Subcutaneous abdominal adipose tissue (tissue), 5 donors: ENCODE measurements at regions not wholly inside any gene's neighbourhood (a gene's known extent, or its start where the extent isn't known, plus 50 kb on each side); places are given as distances from the start of the nearest gene placed in this dataset.

Experiments used
- H3K27ac ChIP-seq: one replicate; pipeline ENCODE4 v1.7.0; 2013; ENCODE audit warnings: low read depth, mild to moderate bottlenecking, inconsistent platforms, low read length, moderate library complexity
- H3K27me3 ChIP-seq, 5 donors: one replicate each; pipeline ENCODE4 v1.7.0; 2013; ENCODE audit warnings: low read length in 5 of 5, inconsistent platforms in 1 of 5; ENCODE audit not compliant: control insufficient read depth in 5 of 5, insufficient read depth in 4 of 5
- H3K36me3 ChIP-seq, 5 donors: one replicate each; pipeline ENCODE4 v1.7.0; 2013; ENCODE audit warnings: low read length in 5 of 5; ENCODE audit not compliant: control insufficient read depth in 5 of 5, insufficient read depth in 5 of 5
- H3K4me1 ChIP-seq, 5 donors: one replicate each; pipeline ENCODE4 v1.7.0; 2013; ENCODE audit warnings: low read length in 5 of 5, mild to moderate bottlenecking in 3 of 5, moderate library complexity in 1 of 5; ENCODE audit not compliant: control insufficient read depth in 5 of 5, insufficient read depth in 5 of 5
- H3K4me3 ChIP-seq, 5 donors: one replicate each; pipeline ENCODE4 v1.7.0; 2013; ENCODE audit warnings: low read length in 5 of 5, low read depth in 1 of 5
- H3K9ac ChIP-seq, 5 donors: one replicate each; pipeline ENCODE4 v1.7.0; 2013; ENCODE audit warnings: low read length in 5 of 5, mild to moderate bottlenecking in 4 of 5, moderate library complexity in 3 of 5
- H3K9me3 ChIP-seq, 5 donors: one replicate each; pipeline ENCODE4 v1.7.0; 2013; ENCODE audit warnings: low read length in 5 of 5; ENCODE audit not compliant: control insufficient read depth in 5 of 5
- donor health status: healthy.
- donor health status: healthy.
- donor health status: healthy.
- donor health status: healthy.
- donor health status: healthy.

DNA sequence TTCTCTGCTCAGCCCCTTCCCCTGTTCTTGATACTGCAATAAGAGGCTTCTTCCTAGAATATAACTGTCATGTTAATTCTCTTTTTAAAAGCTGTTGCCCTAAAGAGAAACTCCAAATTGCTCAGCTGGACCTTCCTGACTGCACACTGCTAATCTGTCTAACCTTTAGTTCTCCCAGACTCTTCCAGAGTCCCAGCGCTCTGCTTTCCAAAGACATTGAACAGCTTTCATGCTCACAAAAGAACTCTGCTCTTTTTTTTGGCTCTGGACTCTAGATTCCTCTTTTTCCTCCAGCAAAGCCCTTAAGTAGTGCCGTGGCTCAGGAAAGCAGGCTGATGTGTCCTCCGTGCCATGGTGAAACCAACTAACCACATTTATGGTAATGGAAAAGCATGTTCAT lies 356.6 kb upstream of the RSPO3 start:
- H3K4me1 ChIP-seq = no peaks in the 10 kb centered on the region
- no peak overlapping the region for H3K27ac ChIP-seq
- H3K9ac ChIP-seq = no peak overlapping the region

DNA sequence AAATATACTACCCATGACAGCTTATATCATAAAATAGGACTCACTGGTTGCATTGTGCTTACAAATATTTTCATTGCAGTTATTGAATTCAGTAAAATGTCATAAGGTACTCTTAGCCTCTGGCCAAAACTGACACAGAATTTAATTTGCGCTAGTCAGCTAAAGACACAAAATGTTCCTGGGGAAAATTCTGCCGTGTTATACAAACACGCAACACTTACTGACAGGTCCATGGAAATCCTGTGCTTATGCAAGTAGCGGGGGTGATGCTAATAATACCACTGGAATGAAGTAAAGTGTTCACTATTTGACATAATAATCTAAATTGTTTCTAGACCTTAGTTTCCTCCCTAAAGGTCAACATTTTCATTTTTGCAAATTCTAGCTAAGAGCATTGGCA lies 354.4 kb upstream of the RSPO3 start:
- no peaks in the 10 kb centered on the region for H3K9me3 ChIP-seq
- H3K4me3 ChIP-seq = no peak overlapping the region
- H3K9ac ChIP-seq = no peak overlapping the region
- no peaks in the 10 kb centered on the region for H3K27me3 ChIP-seq
- H3K36me3 ChIP-seq = no peaks in the 10 kb centered on the region
- no peak overlapping the region for H3K27ac ChIP-seq
- H3K4me1 ChIP-seq = no peaks in the 10 kb centered on the region

More for the DNA sequence above, 356.6 kb upstream of the RSPO3 start:
- H3K27me3 ChIP-seq = no peaks in the 10 kb centered on the region
- H3K9me3 ChIP-seq = no peaks in the 10 kb centered on the region
- no peak overlapping the region for H3K4me3 ChIP-seq
- H3K36me3 ChIP-seq = no peaks in the 10 kb centered on the region

DNA sequence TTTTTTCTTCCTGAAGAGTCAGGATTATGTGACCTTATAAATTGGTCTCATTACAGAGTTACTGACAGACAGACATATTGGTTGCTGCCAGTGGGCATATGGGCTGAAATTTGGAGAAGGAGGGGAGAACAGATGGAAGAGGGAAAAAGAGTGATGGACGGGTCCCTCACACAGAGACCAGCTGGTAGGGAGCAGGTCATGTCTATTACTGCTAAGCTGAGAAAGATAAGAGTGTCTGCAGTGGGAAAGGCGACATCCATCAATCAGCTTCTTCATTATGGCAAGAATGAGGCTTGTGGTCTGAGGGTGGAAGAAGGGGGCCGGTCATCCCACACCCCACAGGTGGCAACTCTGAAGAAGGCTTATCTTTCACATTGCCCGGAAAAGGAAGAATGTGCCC lies 353.8 kb upstream of the RSPO3 start:
- Histone ChIP-seq H3K36me3 (no peaks in the 10 kb centered on the region), H3K9ac (no peak overlapping the region), H3K27ac (no peak overlapping the region), H3K9me3 (no peaks in the 10 kb centered on the region), H3K4me3 (no peak overlapping the region), H3K4me1 (no peaks in the 10 kb centered on the region), H3K27me3 (no peaks in the 10 kb centered on the region)

DNA sequence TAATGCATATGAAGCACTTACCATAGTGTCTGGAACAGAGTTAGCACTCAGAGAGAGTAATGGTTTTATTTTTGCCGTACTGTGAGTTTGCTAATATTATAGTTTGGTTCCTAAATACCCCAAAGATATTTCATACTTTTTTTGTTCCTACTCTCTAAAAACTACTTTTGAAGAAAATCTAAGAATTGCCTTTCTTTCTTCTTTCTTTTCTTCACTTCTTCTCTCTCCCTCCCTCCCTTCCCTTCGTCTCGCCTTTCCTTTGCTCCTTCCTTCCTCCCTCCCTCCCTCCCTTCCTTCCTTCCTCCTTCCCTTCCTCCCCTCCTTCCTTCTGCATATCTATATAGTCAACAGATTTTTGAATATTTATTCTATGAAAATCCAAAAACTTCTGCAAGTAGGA lies 351.7 kb upstream of the RSPO3 start:
- H3K27ac ChIP-seq = no peak overlapping the region
- H3K9me3 ChIP-seq = no peaks in the 10 kb centered on the region
- no peaks in the 10 kb centered on the region for H3K4me1 ChIP-seq

DNA sequence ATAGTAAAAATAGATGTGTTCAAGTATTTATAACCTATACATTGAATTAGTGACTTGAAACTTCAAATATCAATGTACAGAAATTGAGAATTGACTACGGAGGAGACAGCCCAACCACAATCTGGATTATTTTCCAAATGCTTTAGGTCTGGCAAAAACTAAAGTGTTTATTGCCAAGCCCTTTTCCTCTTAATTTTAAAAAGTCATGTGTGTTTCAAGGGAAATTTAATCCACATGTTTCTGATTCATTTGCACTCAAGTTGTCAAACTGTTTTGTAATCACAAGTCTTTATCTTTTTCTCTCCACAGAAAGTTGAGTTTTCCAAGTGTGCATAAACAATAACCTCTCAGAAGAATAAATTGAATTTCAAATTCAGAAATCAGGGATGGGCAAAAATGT lies 350.8 kb upstream of the RSPO3 start:
- Histone ChIP-seq H3K4me3 (no peak overlapping the region), H3K4me1 (no peaks in the 10 kb centered on the region), H3K9ac (no peak overlapping the region)

More for the DNA sequence above, 351.7 kb upstream of the RSPO3 start:
- no peak overlapping the region for H3K9ac ChIP-seq
- H3K27me3 ChIP-seq = no peaks in the 10 kb centered on the region
- H3K4me3 ChIP-seq = no peak overlapping the region
- H3K36me3 ChIP-seq = no peaks in the 10 kb centered on the region

DNA sequence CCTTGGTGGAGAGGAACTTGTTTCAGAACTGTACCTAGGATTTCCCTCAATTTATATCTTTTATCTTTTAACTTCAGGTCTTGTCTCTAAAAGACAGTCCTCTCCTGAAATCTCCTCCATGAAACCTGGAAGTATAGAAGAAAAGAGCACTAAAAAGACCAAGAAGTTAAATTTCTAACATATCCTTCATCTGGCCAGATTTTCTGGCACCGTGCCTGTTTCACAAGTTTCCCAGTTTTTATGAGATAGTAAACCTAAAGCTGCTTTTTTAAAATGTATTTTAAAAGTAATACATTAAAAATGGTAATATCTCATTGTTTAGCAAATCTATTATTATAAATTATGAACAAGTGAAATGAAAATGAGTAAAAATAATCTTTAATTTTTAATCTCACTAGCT lies 348.3 kb upstream of the RSPO3 start:
- H3K9me3 ChIP-seq = no peaks in the 10 kb centered on the region
- H3K9ac ChIP-seq = no peak overlapping the region
- H3K27me3 ChIP-seq = no peaks in the 10 kb centered on the region
- H3K4me3 ChIP-seq = no peak overlapping the region
- no peaks in the 10 kb centered on the region for H3K36me3 ChIP-seq
- no peak overlapping the region for H3K27ac ChIP-seq
- H3K4me1 ChIP-seq = no peaks in the 10 kb centered on the region

More for the DNA sequence above, 350.8 kb upstream of the RSPO3 start:
- H3K9me3 ChIP-seq = no peaks in the 10 kb centered on the region
- no peaks in the 10 kb centered on the region for H3K27me3 ChIP-seq
- no peak overlapping the region for H3K27ac ChIP-seq
- no peaks in the 10 kb centered on the region for H3K36me3 ChIP-seq

DNA sequence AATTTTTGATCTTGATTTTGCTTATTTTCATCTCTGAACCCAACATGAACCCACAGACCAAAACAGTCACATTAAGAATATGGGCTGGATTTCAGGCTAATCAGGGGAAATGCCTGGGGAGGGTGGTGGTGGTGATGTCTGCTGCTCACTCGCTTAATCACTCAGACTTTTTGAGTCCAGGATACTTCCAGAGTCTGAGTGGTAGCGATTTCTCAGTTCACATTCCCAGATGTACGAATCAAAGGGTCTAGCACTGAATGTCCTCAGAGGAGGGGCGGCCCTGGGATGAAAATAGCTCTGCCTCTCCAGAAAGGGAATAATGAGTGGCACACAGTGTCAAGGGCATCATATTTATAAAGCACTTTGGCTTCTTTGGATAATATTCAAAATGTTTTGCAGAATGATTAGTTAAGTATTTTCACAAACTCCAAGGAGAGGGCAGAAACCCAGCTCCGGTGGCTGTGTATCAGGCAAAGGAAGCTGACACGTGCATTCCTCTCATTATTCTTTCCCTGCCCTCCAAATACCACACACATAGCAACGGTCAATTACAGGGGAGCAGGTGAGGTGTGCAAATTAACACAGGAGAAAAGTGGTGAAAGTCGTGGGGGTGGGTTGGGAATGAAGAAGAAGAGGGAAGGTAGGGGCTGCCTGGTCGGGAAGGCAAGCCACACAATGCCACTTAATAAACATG lies 345.2 kb upstream of the RSPO3 start:
- Histone ChIP-seq H3K36me3 (no peaks in the 10 kb centered on the region), H3K9ac (no peak overlapping the region), H3K4me1 (no peaks in the 10 kb centered on the region), H3K27ac (no peak overlapping the region), H3K4me3 (no peak overlapping the region), H3K27me3 (no peaks in the 10 kb centered on the region), H3K9me3 (no peaks in the 10 kb centered on the region)

DNA sequence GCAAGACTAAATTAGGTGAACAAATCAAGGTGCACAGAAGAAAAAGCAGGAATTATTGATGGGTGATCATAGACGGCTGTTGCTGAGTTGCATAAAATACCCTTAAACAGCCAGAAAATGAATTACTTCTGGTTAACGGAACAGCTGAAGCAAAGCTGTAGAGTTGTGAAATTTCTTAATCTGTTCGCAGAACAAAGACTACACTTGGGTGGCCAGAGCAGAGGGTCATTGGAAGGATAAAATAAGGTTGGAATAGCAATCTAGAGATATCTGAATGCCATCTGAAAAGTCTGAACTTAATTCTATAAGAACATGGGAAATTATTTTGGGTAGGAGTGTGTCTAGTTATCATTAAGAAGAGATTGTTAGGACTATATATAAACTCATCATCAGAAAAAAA lies 339.1 kb upstream of the RSPO3 start:
- H3K9ac ChIP-seq = no peak overlapping the region
- no peaks in the 10 kb centered on the region for H3K4me1 ChIP-seq
- no peaks in the 10 kb centered on the region for H3K27me3 ChIP-seq
- no peak overlapping the region for H3K27ac ChIP-seq
- H3K4me3 ChIP-seq = no peak overlapping the region
- no peaks in the 10 kb centered on the region for H3K9me3 ChIP-seq
- H3K36me3 ChIP-seq = no peaks in the 10 kb centered on the region

DNA sequence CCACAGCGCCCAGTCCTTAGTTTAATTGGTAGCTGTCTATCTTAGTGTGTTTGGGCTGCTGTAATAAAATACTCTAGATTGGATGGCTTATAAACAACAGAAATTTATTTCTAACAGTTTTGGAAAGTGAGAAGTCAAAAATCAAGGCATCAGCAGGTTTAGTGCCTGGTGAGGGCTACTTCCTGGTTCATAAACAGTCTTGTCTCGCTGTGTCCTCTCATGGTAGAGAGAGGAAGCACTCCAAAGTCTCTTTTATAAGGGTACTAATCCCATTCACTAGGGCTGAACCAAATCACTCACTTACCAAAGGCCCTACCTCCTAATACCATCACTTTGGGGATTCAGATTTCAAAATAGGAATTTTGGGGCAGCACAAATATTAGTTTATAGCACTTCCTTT lies 336.9 kb upstream of the RSPO3 start:
- no peaks in the 10 kb centered on the region for H3K9me3 ChIP-seq
- no peak overlapping the region for H3K4me3 ChIP-seq
- H3K4me1 ChIP-seq = no peaks in the 10 kb centered on the region
- no peak overlapping the region for H3K9ac ChIP-seq
- no peaks in the 10 kb centered on the region for H3K27me3 ChIP-seq
- no peak overlapping the region for H3K27ac ChIP-seq
- no peaks in the 10 kb centered on the region for H3K36me3 ChIP-seq

DNA sequence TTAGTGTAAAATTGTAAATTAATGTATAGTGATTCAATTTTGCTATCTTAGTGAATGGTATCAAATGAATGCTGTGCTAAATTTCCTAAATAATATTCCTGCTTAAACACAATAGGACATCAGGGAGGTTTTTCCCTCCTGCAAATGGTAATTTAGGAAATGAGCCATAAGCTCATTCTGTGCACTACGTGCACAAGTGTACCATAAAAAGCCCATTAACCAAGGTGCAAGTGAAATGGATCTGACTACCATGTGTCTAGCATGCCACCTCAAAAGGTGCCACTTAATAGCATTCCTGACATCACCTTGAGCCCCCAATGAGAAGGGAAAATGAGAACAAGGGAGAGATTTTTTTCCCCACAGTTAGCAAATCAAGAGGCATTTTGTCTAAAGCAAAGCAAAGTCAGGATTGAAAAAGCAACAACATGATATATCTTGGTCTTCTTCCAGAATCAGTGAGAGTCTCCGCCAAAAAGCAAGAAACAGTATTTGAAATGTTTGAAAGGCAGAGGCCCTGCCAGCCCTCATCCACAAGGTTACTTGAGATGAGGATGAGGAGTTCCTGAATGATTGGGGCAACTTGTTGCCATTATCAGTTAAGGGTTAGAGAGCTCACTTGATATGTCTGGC lies 334.2 kb upstream of the RSPO3 start:
- Histone ChIP-seq H3K4me1 (no peaks in the 10 kb centered on the region), H3K36me3 (no peaks in the 10 kb centered on the region), H3K4me3 (no peak overlapping the region), H3K27me3 (no peaks in the 10 kb centered on the region), H3K27ac (no peak overlapping the region), H3K9ac (no peak overlapping the region), H3K9me3 (no peaks in the 10 kb centered on the region)
